ENCODE measurements at regions not wholly inside any gene's neighbourhood (a gene's known extent, or its start where the extent isn't known, plus 50 kb on each side); places are given as distances from the start of the nearest gene placed in this dataset.
"Not testable (repeated sequence)": the region's sequence is repeated elsewhere in the genome, so short reads cannot be mapped to it uniquely, and the experiment has no call there.

DNA sequence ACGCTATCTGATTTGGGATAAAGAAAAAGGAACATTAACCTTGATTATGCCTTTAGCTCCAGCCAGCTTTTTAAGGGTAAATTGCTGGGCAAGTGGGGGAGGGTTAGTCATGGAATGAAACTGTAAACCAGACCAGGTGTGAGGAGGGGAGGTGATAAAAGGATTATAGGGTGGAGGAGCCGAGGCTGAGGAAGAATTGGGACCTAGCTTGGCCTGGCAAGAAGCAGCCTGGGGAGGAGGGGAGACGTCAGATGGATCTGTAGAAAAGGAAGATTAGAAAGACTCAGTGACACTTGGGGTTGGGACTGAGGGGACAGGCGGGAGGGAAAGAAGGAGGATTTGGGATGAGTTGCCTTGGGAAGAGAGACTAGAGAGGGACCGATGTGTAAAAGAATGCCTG lies 590.8 kb upstream of the MDGA2 start:
- H3K27me3 Mint-ChIP-seq; H3K4me3 Mint-ChIP-seq; ATAC-seq (replicated peaks); H3K36me3 Mint-ChIP-seq (ENCODE audit: low read depth); H3K27ac Mint-ChIP-seq; H3K4me1 Mint-ChIP-seq: not testable (repeated sequence)
- peaks cover 17% of the 10 kb centered on the region for H3K9me3 Mint-ChIP-seq

GRCh38 chr14:48261436-48261835 lies 586.0 kb upstream of the MDGA2 start:
- Mint-ChIP-seq H3K36me3 (ENCODE audit: low read depth) (no peaks in the 10 kb centered on the region), H3K9me3 (peaks cover 12% of the 10 kb centered on the region), H3K27ac (no peak overlapping the region), H3K4me1 (no peaks in the 10 kb centered on the region), H3K27me3 (no peaks in the 10 kb centered on the region), H3K4me3 (no peak overlapping the region)
- no peak for ATAC-seq (replicated peaks)

DNA sequence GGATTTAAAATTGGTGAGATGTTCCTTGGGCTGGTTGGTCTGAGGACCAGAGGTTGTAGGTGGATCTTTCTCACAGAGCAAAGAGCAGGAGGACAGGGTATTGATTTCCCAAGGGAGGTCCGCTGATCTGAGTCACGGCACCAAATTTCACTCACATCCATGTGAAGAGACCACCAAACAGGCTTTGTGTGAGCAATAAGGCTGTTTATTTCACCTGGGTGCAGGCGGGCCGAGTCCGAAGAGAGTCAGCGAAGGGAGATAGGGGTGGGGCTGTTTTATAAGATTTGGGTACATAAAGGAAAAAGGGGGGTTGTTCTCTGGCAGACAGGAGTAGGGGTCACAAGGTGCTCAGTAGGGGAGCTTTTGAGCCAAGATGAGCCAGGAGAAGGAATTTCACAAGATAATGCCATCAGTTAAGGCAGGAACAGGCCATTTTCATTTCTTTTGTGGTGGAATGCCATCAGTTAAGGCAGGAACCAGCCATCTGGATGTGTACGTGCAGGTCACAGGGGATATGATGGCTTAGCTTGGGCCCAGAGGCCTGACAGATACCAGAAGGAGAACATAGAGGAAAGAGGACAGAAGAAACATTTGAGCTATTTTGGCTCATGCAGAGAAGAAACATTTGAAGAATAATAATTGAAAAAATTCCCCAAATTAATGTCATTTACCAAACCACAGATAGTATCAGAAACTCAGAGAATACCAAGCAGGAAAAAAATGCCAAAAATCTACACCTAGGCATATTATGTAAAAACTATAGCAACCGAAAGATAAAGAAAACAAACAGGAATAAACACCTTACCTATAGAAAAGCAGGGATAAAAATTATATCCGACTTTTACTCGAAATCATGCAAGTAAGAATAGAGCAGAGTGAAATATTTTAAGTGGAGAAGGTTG lies 585.2 kb upstream of the MDGA2 start:
- not testable (repeated sequence) for H3K4me1 Mint-ChIP-seq; ATAC-seq (replicated peaks); H3K9me3 Mint-ChIP-seq; H3K27me3 Mint-ChIP-seq; H3K4me3 Mint-ChIP-seq; H3K36me3 Mint-ChIP-seq (ENCODE audit: low read depth); H3K27ac Mint-ChIP-seq

GRCh38 chr14:48259876-48260275 lies 584.5 kb upstream of the MDGA2 start:
- H3K4me1 Mint-ChIP-seq; H3K27ac Mint-ChIP-seq; H3K4me3 Mint-ChIP-seq; H3K36me3 Mint-ChIP-seq (ENCODE audit: low read depth); ATAC-seq (replicated peaks); H3K9me3 Mint-ChIP-seq; H3K27me3 Mint-ChIP-seq: not testable (repeated sequence)

GRCh38 chr14:48259232-48259631 lies 583.8 kb upstream of the MDGA2 start:
- H3K36me3 Mint-ChIP-seq (ENCODE audit: low read depth); H3K27me3 Mint-ChIP-seq: not testable (repeated sequence)

GRCh38 chr14:48258703-48259102 lies 583.3 kb upstream of the MDGA2 start:
- not testable (repeated sequence) for H3K4me3 Mint-ChIP-seq; H3K9me3 Mint-ChIP-seq; ATAC-seq (replicated peaks); H3K36me3 Mint-ChIP-seq (ENCODE audit: low read depth); H3K27me3 Mint-ChIP-seq; H3K4me1 Mint-ChIP-seq; H3K27ac Mint-ChIP-seq

More at GRCh38 chr14:48259232-48259631, 583.8 kb upstream of the MDGA2 start:
- H3K4me3 Mint-ChIP-seq; ATAC-seq (replicated peaks); H3K4me1 Mint-ChIP-seq; H3K27ac Mint-ChIP-seq; H3K9me3 Mint-ChIP-seq: not testable (repeated sequence)

DNA sequence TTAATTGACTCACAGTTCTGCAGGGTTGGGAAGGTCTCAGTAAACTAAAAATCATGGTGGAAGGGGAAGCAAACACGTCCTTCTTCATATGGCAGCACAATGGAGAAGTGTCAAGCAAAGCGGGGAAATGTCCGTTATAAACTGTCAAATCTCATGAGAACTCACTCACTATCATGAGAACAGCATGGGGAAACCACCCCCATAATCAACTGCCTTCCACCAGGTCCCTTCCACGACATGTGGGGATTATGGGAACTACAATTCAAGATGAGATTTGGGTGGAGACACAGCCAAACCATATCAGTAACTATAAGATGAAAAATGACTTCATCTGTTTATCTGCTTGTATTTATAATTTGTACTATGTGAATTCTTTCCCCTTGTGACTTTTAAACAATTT lies 577.6 kb upstream of the MDGA2 start:
- Mint-ChIP-seq H3K27me3 (no peaks in the 10 kb centered on the region), H3K36me3 (ENCODE audit: low read depth) (no peaks in the 10 kb centered on the region), H3K9me3 (no peaks in the 10 kb centered on the region), H3K27ac (no peak overlapping the region), H3K4me1 (no peaks in the 10 kb centered on the region), H3K4me3 (no peak overlapping the region)
- ATAC-seq (replicated peaks): no peak

- Mint-ChIP-seq H3K27ac (no peak overlapping the region), H3K36me3 (ENCODE audit: low read depth) (no peaks in the 10 kb centered on the region), H3K27me3 (no peaks in the 10 kb centered on the region), H3K9me3 (no peaks in the 10 kb centered on the region), H3K4me1 (no peaks in the 10 kb centered on the region), H3K4me3 (no peak overlapping the region)
- no peak for ATAC-seq (replicated peaks)
Measured at GRCh38 chr14:48251290-48251689, 575.9 kb upstream of the MDGA2 start.

DNA sequence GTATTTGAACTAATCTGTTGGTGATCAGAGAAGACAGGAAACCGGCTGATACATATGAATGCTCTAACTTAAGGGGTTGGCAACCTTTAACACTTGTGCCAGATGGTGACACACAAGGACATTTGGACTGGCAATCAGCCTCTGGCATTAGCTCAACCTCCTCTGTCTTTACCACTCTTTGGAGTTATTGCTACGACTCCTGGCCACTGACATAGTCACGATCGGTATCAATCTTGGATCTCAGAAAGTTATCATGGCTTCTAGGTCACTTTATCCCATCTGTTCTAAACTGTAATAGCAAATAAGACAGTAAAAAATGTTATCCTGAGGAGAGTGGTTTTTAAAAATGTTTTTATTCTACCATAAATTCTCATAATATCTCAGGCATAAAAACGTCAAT lies 575.2 kb upstream of the MDGA2 start:
- no peak for ATAC-seq (replicated peaks)
- no peak overlapping the region for H3K27ac Mint-ChIP-seq

GRCh38 chr14:48247977-48248376 lies 572.6 kb upstream of the MDGA2 start:
- Mint-ChIP-seq H3K9me3 (peaks cover 5% of the 10 kb centered on the region), H3K27ac (no peak overlapping the region), H3K27me3 (no peaks in the 10 kb centered on the region), H3K36me3 (ENCODE audit: low read depth) (no peaks in the 10 kb centered on the region), H3K4me3 (no peak overlapping the region), H3K4me1 (no peaks in the 10 kb centered on the region)
- no peak for ATAC-seq (replicated peaks)

More for the DNA sequence above, 575.2 kb upstream of the MDGA2 start:
- H3K36me3 Mint-ChIP-seq (ENCODE audit: low read depth): no peaks in the 10 kb centered on the region
- H3K9me3 Mint-ChIP-seq: no peaks in the 10 kb centered on the region
- H3K27me3 Mint-ChIP-seq: no peaks in the 10 kb centered on the region
- H3K4me1 Mint-ChIP-seq: no peaks in the 10 kb centered on the region
- no peak overlapping the region for H3K4me3 Mint-ChIP-seq

DNA sequence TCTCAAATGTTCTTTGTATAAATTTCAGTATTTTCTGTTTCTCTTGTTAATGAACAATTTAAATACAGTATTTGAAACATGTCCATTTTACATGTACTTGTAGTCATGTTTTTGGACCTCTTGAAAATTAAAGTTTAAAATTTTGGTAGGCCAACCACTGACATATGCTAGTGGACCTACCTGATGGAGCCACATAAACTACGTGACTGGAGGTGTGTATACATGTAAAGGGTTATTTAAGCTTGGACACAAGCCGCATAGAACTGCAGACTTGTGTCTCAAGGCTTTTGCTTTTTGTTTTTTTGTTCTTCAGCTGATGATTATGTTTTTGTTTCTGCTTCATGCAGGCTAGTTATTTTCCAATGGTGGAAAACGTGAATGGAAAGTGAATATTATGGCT lies 568.5 kb upstream of the MDGA2 start:
- H3K27me3 Mint-ChIP-seq: no peaks in the 10 kb centered on the region
- H3K36me3 Mint-ChIP-seq (ENCODE audit: low read depth): no peaks in the 10 kb centered on the region
- no peak overlapping the region for H3K4me3 Mint-ChIP-seq
- H3K27ac Mint-ChIP-seq: no peak overlapping the region
- no peak for ATAC-seq (replicated peaks)
- peaks cover 5% of the 10 kb centered on the region for H3K9me3 Mint-ChIP-seq
- H3K4me1 Mint-ChIP-seq: no peaks in the 10 kb centered on the region

- no peaks in the 10 kb centered on the region for H3K27me3 Mint-ChIP-seq
- no peak overlapping the region for H3K27ac Mint-ChIP-seq
- H3K4me1 Mint-ChIP-seq: no peaks in the 10 kb centered on the region
- no peak for ATAC-seq (replicated peaks)
- no peaks in the 10 kb centered on the region for H3K36me3 Mint-ChIP-seq (ENCODE audit: low read depth)
- no peak overlapping the region for H3K4me3 Mint-ChIP-seq
- peaks cover 8% of the 10 kb centered on the region for H3K9me3 Mint-ChIP-seq
Measured at GRCh38 chr14:48229091-48229490, 553.7 kb upstream of the MDGA2 start.

GRCh38 chr14:48193893-48194292 lies 518.5 kb upstream of the MDGA2 start:
- H3K4me3 Mint-ChIP-seq: no peak overlapping the region
- H3K9me3 Mint-ChIP-seq: no peaks in the 10 kb centered on the region
- H3K27me3 Mint-ChIP-seq: no peaks in the 10 kb centered on the region
- no peak for ATAC-seq (replicated peaks)
- no peaks in the 10 kb centered on the region for H3K36me3 Mint-ChIP-seq (ENCODE audit: low read depth)
- H3K27ac Mint-ChIP-seq: no peak overlapping the region
- no peaks in the 10 kb centered on the region for H3K4me1 Mint-ChIP-seq

DNA sequence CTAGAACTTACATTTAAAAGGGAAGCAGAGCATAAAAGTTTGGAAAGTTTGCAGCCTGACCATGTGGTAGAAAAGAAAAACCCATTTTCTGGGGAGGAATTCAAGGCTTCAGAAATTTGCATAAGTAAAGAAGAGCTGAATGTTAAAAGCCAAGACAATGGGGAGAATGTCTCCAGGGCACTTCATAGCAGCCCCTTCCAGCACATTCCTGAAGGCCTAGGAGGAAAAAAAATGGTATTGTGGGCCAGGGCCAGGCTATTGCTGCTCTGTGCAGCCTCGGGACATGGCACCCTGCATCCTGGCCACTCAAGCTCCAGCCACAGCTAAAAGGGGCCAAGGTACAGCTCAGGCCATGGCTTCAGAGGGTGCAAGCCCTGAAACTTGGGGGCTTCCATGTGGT lies 474.2 kb upstream of the MDGA2 start:
- not testable (repeated sequence) for ATAC-seq (replicated peaks); H3K4me3 Mint-ChIP-seq; H3K36me3 Mint-ChIP-seq (ENCODE audit: low read depth); H3K4me1 Mint-ChIP-seq; H3K27ac Mint-ChIP-seq; H3K27me3 Mint-ChIP-seq
- H3K9me3 Mint-ChIP-seq: peaks cover 15% of the 10 kb centered on the region

GRCh38 chr14:48140804-48141203 lies 465.4 kb upstream of the MDGA2 start:
- Mint-ChIP-seq H3K4me3 (no peak overlapping the region), H3K9me3 (peaks cover 5% of the 10 kb centered on the region), H3K27ac (no peak overlapping the region), H3K27me3 (no peaks in the 10 kb centered on the region), H3K36me3 (ENCODE audit: low read depth) (no peaks in the 10 kb centered on the region), H3K4me1 (no peaks in the 10 kb centered on the region)
- no peak for ATAC-seq (replicated peaks)

GRCh38 chr14:48129472-48129871 lies 454.1 kb upstream of the MDGA2 start:
- ATAC-seq (replicated peaks): no peak
- peaks cover 7% of the 10 kb centered on the region for H3K9me3 Mint-ChIP-seq
- no peak overlapping the region for H3K27ac Mint-ChIP-seq
- H3K27me3 Mint-ChIP-seq: no peaks in the 10 kb centered on the region
- H3K4me1 Mint-ChIP-seq: no peaks in the 10 kb centered on the region
- H3K4me3 Mint-ChIP-seq: no peak overlapping the region
- H3K36me3 Mint-ChIP-seq (ENCODE audit: low read depth): no peaks in the 10 kb centered on the region

Data from activated T-helper 17 cell treated with anti-CD3 and anti-CD28 coated beads, Interleukin-2, amount 50 U/mL, for 72 hours (primary cell).